AG04449 (cell line): ENCODE measurements at regions not wholly inside any gene's neighbourhood (a gene's known extent, or its start where the extent isn't known, plus 50 kb on each side); places are given as distances from the start of the nearest gene placed in this dataset.

Experiments
- CTCF ChIA-PET: fragments of 350-600 bp; formaldehyde crosslinking; extraction: SDS; loops from one replicate; lab custom pipeline; 2021; ENCODE audit warnings: antibody characterized with exemption; lab: Yijun Ruan, JAX
- POLR2A ChIA-PET: fragments of 400-600, 350-600 bp; formaldehyde crosslinking; extraction: SDS; loops from one replicate; lab custom pipeline; 2020; ENCODE audit warnings: antibody characterized with exemption, inconsistent platforms; lab: Yijun Ruan, JAX
- DNase-seq: peaks from one replicate; pipeline ENCODE4 v3.0.0-alpha.2; 2010; ENCODE audit warnings: low read depth, low spot score
- H3K4me3 ChIP-seq: 2 replicates; pipeline ENCODE4 v1.5.1; 2011; ENCODE audit warnings: low read depth, mild to moderate bottlenecking, control low read depth, low read length
- TF ChIP-seq, protein P1 (sequence below): IDR thresholded peaks from one replicate; pipeline ENCODE4 v1.5.1; 2011; ENCODE audit warnings: mild to moderate bottlenecking, moderate library complexity, low read length, control low read depth, inconsistent platforms; ENCODE audit not compliant: insufficient read depth; ENCODE audit errors: missing control alignments

DNA sequence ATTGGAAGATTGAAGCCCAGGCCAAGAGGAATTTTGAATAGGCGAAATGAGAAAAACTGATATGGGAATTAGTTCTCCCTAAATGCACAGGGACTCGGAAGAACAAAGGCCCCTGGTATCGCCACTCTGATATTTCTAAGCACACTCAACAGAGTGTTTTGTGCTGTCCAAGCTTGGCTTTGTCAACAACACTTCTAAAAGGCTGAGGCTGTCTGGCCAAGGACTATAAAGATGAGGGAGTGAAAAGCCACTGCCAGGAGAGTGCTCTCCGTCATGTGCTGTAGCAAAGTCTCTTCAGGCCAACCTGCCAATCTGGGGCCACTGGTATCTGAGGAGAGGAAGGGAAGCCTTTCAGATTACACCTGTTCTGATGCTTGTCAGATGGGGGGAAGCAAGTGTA, 611.2 kb upstream of the PIK3C3 start:
- CTCF ChIA-PET = no interaction called here
- POLR2A ChIA-PET = no interaction called here
- TF ChIP-seq, protein P1, sequence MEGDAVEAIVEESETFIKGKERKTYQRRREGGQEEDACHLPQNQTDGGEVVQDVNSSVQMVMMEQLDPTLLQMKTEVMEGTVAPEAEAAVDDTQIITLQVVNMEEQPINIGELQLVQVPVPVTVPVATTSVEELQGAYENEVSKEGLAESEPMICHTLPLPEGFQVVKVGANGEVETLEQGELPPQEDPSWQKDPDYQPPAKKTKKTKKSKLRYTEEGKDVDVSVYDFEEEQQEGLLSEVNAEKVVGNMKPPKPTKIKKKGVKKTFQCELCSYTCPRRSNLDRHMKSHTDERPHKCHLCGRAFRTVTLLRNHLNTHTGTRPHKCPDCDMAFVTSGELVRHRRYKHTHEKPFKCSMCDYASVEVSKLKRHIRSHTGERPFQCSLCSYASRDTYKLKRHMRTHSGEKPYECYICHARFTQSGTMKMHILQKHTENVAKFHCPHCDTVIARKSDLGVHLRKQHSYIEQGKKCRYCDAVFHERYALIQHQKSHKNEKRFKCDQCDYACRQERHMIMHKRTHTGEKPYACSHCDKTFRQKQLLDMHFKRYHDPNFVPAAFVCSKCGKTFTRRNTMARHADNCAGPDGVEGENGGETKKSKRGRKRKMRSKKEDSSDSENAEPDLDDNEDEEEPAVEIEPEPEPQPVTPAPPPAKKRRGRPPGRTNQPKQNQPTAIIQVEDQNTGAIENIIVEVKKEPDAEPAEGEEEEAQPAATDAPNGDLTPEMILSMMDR = no peak
- H3K4me3 ChIP-seq = no peak overlapping the region
- DNase-seq = no peak

DNA sequence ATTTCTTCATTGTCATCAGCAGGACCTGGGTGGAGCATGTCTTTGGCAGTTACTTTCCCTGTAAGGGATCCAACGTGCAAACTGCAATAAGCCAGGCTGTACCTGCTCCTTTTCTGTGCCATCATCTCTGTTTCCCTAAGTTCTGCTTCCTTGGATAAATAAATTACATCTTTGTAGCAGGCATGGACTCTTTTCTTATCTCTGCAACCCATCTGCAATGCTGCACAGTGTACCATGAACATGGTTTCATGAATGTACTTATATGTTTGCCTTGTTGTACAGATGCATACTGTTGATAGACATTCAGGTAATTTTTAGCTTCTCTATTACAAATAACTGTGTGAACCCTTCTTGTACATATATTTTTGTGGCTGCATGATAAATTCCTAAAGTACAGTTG, 616.7 kb upstream of the PIK3C3 start:
- ChIA-PET CTCF (no interaction called here), POLR2A (no interaction called here)
- TF ChIP-seq, protein P1 = no peak
- H3K4me3 ChIP-seq = no peak overlapping the region
- no peak for DNase-seq

DNA sequence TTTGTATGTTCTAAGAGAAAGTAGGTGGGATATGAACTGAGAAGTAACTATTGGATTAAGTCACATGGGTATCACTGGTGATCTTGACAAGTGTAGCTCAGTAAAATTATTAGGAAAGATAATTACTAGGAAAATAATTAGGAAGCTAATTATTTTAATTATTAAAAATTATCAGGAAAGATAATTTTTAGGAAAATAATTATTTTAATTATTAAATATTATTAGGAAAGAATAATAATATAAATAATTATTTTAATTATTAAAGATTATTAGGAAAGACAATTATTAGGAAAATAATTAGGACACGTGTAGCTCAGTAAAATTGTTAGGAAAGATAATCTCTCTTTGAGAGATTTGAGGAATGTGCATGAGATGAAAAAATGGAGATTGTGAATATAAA, 623.4 kb upstream of the PIK3C3 start:
- TF ChIP-seq, protein P1 = no peak
- CTCF ChIA-PET = interaction anchor here (1.1 kb wide), 1 partner anchor 583 kb away, joined by 3 read pairs; no protein-coding TSS in a partner anchor
- H3K4me3 ChIP-seq = no peak overlapping the region
- DNase-seq = no peak
- POLR2A ChIA-PET = no interaction called here

DNA sequence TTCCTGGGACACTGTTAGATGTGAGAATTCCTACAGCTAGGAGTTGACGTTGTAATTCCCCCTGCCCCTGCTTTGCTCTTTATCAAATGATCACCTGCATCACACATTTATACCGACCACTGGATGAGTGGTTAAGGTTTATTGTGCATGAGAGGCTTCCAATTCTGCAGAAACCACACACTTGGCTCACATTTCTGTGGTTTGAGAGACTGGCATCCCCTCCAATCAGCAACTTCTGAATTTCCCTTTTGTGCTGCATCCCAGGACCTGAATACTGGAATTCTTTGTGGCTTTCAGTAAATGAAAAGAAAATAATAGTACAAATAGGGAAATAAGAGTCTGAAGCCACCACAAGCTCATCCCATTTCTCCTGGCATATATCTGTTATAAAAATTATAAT, 628.7 kb upstream of the PIK3C3 start:
- CTCF ChIA-PET = no interaction called here
- no peak for DNase-seq
- POLR2A ChIA-PET = no interaction called here
- H3K4me3 ChIP-seq = no peak overlapping the region
- TF ChIP-seq, protein P1 = no peak

DNA sequence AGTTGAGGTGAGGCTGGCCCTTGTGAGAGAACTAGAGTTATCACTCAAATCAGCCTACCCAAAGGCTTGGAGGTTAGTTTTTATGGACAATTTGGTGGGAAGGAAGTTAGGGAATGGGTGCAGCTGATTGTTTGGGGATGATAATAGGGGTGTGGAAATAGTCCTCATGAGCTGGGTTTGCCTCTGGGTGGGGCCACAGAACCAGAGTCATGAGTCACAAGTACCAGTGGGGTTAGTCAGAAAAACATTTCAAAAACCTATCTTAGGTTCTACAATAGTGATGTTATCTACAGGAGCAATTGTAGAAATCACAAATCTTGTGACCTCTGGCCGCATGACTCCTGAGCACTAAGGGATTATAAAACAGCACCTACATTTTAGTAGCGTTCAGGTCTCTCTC, 630.1 kb upstream of the PIK3C3 start:
- no peak for DNase-seq
- H3K4me3 ChIP-seq = no peak overlapping the region
- CTCF ChIA-PET = no interaction called here
- TF ChIP-seq, protein P1 = no peak
- POLR2A ChIA-PET = no interaction called here

DNA sequence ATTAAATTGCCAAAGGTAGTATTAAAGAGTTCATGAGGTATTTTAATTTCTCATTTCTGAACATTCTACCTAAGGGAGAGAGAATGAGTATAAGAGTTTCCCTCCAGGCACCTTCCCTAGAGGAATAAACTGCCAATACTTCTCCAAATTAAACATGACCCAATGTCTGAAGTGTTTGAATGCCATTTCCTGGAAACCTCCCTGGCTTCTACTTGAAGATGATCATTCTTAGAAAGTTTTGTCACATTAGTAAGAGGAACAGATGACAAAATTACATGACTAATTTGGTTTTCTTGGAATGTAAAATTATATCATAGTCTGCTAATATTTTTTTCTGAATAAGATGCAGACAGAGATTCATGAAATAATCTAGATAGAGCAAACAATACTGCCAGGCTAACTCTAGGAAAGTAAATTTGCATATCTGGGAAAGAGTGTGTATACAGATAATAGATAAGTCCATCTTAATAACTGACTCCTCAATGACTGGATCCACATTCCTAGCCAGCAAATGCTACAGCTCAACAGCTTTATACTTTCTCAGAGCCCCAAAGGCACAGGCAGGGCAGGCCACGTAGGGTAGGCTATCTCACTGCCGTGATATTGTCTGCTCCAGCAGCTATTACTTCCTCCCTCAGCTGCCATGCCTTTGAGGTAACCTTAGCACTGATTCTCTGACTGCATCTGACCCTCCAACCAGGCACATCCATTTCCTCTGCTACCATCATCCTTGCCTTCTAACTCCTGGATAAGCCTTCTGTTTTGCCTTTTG, 630.8 kb upstream of the PIK3C3 start:
- TF ChIP-seq, protein P1 = no peak
- CTCF ChIA-PET = no interaction called here

More for the DNA sequence above, 630.8 kb upstream of the PIK3C3 start:
- no peak overlapping the region for H3K4me3 ChIP-seq
- POLR2A ChIA-PET = no interaction called here
- no peak for DNase-seq
